Activated CD4-positive, alpha-beta T cell treated with anti-CD3 and anti-CD28 coated beads, Interleukin-2, amount 10 ng/mL, durations not matched to agents 24 days and 14 days (primary cell): ENCODE measurements at regions not wholly inside any gene's neighbourhood (a gene's known extent, or its start where the extent isn't known, plus 50 kb on each side); places are given as distances from the start of the nearest gene placed in this dataset.
A peak's percentile ranks its signal among the peaks of the same experiment; 100 is the strongest.

ENCODE experiments used
- DNase-seq: peaks from one replicate; pipeline ENCODE4 v3.0.0; 2022
- H3K27ac Mint-ChIP-seq: one replicate; pipeline ENCODE4 v1.8.0; 2022; ENCODE audit warnings: mild to moderate bottlenecking, mixed read lengths
- H3K27me3 Mint-ChIP-seq: one replicate; pipeline ENCODE4 v1.8.0; 2022; ENCODE audit warnings: mixed read lengths
- H3K36me3 Mint-ChIP-seq: one replicate; pipeline ENCODE4 v1.8.0; 2022; ENCODE audit warnings: low read depth, mild to moderate bottlenecking, mixed read lengths
- H3K4me1 Mint-ChIP-seq: one replicate; pipeline ENCODE4 v1.8.0; 2021; ENCODE audit warnings: mixed read lengths
- H3K4me3 Mint-ChIP-seq: one replicate; pipeline ENCODE4 v1.8.0; 2022; ENCODE audit warnings: mild to moderate bottlenecking, moderate library complexity, mixed read lengths
- H3K9me3 Mint-ChIP-seq: one replicate; pipeline ENCODE4 v1.8.0; 2021; ENCODE audit warnings: mixed read lengths
- intact Hi-C: fragments of 100-400 bp; cut with micrococcal nuclease; formaldehyde crosslinking; loops from one replicate; pipeline ENCODE4 v1.15.1; 2023

DNA sequence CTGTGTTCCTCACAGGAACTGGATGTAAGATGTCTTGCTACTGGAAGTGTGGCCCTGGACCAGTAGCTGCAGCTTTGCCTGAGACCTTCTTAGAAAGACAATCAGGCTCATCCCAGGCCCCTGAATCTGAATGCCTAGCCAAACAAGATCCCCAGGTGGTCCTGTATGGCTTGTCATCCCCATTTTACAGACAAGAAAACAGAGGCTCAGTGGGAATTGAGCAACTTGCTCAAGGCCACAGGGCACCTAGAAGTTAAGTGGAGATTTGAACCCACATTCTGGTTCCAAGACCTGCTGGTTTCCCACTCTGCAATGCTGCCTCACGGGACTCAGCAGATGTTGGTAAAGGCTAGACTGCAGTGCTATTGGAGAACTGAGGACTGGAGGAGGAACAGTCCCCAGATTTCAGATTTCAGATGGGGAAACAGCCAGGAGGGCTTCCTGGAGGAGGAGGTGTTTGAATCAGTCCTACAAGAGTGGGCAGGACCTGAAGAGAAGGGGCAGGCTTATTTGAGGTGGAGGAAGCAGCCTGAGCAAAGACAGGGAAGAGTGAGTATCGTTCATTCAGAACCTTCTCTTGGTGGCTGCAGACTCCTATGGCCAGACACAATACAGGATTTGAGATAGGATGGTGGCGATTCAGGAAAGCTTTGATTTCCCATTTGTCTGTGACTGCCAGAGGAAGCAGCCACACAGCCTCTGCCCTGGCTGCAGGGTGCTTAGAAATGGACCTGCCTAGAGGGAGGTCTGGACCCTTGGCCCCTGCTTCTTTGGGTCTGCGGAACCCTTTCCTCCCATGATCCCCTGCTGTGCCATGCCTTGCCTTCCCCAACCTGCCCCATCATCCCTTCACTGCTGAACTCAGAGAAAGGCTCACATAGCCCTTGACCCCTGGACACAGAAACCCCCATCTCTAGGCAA, 233.4 kb upstream of the NLRP1 start:
- Mint-ChIP-seq H3K4me1 (no peaks in the 10 kb centered on the region), H3K27ac (no peak overlapping the region), H3K27me3 (peaks cover 2% of the 10 kb centered on the region), H3K4me3 (no peak overlapping the region), H3K36me3 (no peaks in the 10 kb centered on the region), H3K9me3 (no peaks in the 10 kb centered on the region)
- intact Hi-C loops, result no loop called here
- no peak for DNase-seq

DNA sequence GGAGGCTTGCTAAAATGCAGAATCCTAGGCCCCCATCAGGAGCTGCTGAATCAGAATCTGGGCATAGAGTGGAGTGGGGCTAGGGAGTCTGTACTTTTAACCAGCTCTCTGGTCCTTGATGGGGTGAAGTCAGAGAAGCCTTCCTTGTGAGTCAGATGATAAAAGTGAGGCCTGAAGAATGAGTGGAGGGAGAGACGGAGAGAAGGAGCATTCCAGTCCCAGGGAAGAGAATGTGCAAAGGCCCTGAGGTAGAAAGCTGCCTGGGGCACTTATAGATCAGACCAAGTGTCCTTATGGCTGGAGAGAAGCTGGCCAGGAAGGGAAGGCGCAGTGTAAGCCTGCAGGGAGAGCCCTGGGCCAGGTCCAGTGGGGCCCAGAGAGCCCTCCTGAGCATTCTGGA, 235.1 kb upstream of the NLRP1 start:
- no peak for DNase-seq
- intact Hi-C loops, result no loop called here
- H3K27me3 Mint-ChIP-seq, result peaks cover 2% of the 10 kb centered on the region
- no peaks in the 10 kb centered on the region for H3K36me3 Mint-ChIP-seq
- no peak overlapping the region for H3K27ac Mint-ChIP-seq
- no peak overlapping the region for H3K4me3 Mint-ChIP-seq
- H3K9me3 Mint-ChIP-seq, result no peaks in the 10 kb centered on the region
- H3K4me1 Mint-ChIP-seq, result no peaks in the 10 kb centered on the region

DNA sequence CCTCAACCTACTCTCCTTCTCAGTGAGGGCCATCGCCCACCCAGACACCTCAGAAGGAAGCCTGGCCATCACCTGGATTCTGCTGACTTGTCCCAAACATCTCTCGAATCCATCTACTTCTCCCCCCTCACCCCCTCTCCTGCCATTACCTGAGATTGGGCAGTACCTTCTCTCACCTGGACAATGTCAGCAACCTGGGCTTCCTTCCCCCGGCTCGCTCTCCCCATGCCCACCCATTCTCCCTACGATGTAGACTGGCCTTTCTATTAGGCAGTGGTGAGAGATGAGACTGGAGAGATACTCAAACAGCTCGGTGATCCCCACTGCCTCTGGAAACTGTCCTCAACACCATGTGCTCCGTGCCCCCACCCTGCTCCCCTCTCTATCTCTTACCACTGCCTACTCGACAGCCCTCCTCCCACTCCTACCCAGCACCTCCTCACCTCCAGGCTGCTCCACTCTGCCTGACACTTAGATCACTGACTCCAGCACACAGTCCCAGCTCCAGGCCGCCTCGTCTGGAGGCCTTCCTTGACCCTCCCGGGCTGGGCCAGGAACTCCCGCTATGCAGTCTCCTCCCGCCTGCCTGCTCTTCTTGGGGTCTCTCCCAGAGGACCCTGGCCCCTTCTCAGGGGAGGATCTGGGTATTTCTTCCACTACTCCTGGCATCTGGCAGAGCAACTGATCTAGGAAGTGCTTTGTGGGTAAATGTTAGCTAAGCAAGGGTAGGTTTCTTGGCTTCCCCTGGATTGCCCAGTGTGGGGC, 235.8 kb upstream of the NLRP1 start:
- no peaks in the 10 kb centered on the region for H3K4me1 Mint-ChIP-seq
- no peak for DNase-seq
- no peak overlapping the region for H3K4me3 Mint-ChIP-seq
- intact Hi-C loops, result no loop called here
- H3K27ac Mint-ChIP-seq, result peak overlapping the region; percentile 35
- H3K36me3 Mint-ChIP-seq, result no peaks in the 10 kb centered on the region
- peaks cover 2% of the 10 kb centered on the region for H3K27me3 Mint-ChIP-seq
- H3K9me3 Mint-ChIP-seq, result no peaks in the 10 kb centered on the region

DNA sequence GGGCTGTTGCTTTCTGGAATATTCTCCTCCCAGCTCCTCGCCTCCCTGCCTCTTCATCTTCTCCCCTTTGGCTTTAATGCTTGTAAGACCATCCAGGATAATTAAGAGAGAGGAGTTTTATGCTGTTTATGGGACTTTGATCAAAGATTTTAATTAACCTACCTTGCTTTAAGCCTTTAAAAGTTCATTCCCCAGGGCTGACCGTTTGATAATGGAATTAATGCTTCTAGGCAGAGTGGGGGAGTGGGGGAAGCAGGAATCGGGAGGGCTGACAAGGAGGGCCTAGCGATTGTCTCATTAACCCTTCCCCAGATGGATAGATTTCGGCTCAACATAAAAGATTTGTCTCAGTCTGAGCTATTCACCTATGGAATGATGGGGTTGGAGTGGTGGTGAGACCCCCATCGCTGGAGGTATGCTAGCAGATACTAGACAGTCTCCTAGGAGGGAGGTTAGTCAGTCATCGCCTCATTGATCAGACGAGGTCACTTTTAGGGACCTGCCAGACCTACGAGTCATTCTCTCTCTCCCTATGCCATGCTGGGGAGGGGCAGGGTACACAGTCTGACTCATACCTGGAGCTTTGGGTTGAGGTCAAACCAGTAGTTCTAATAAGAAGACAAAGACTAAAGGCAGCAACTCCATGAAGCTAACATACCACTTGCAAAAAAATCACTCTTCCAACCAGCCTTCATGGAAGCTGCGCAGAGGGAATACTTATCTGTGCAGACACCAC, 236.6 kb upstream of the NLRP1 start:
- H3K4me1 Mint-ChIP-seq, result no peaks in the 10 kb centered on the region
- no peaks in the 10 kb centered on the region for H3K9me3 Mint-ChIP-seq
- H3K27ac Mint-ChIP-seq, result no peak overlapping the region
- no peak for DNase-seq
- no peaks in the 10 kb centered on the region for H3K36me3 Mint-ChIP-seq
- H3K27me3 Mint-ChIP-seq, result peaks cover 2% of the 10 kb centered on the region
- intact Hi-C loops, result no loop called here
- no peak overlapping the region for H3K4me3 Mint-ChIP-seq

DNA sequence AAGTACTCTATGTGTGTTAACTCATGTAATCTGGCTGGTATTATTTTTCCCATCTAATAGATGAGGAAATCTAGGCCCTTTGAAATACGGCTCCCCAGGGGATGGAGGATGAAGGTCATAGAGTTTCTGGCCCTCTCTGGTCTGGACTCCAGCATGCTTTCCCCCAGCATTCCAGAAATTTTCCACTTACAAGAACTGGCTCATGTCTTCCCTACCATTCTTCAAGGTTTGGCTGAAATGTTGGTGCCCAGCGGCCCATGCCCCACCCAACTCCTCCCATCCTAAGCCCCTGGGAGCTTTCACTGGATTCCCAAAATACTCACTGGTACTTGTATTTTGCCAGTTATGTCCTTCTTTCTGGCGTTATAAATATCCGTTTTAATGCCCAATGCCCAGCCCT, 237.5 kb upstream of the NLRP1 start:
- no peak overlapping the region for H3K4me3 Mint-ChIP-seq
- H3K36me3 Mint-ChIP-seq, result no peaks in the 10 kb centered on the region
- H3K4me1 Mint-ChIP-seq, result no peaks in the 10 kb centered on the region
- H3K27me3 Mint-ChIP-seq, result peaks cover 2% of the 10 kb centered on the region
- intact Hi-C loops, result no loop called here
- H3K9me3 Mint-ChIP-seq, result no peaks in the 10 kb centered on the region
- peak; percentile 23 for DNase-seq
- H3K27ac Mint-ChIP-seq, result no peak overlapping the region

DNA sequence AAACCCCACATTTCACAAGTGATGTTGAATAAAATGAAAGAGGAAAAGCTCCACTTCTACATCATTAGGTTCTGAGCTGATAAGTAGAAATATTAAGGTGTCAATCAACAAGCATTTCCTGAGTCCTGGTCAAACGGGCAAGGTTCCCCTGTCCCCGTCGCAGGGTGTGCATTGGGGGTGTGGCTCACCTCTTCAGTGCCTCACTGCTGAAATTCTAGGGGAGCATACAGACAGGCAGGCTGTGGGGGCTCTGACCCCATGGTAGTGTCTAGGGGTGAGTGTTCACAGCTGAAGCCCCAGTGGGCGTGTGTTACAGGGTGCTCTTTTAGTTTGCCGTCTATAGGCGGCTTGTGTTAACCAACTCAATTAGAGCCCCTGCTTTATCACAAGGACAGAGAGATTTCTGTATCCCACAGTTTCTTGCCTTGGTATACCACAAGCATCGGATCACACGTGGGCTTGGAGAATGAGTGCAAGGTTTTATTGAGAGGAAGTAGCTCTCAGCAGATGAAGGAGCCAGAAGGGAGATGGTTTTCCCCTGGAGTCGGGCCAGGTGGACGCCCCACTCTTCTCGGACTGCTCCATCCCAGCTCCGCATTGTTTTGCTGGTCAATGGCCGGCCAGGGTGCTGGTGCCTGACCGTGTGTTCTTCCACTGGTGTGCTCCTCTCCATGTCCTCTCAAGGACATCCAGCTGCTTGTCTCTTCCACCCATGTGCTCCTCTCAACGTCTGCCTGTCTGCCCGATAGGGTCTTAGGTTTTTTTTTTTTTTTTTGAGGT, 238.2 kb upstream of the NLRP1 start:
- intact Hi-C loops, result no loop called here
- H3K27me3 Mint-ChIP-seq, result peaks cover 2% of the 10 kb centered on the region
- peak; percentile 37 for DNase-seq
- no peaks in the 10 kb centered on the region for H3K4me1 Mint-ChIP-seq
- no peak overlapping the region for H3K27ac Mint-ChIP-seq
- no peak overlapping the region for H3K4me3 Mint-ChIP-seq
- no peaks in the 10 kb centered on the region for H3K9me3 Mint-ChIP-seq
- no peaks in the 10 kb centered on the region for H3K36me3 Mint-ChIP-seq

DNA sequence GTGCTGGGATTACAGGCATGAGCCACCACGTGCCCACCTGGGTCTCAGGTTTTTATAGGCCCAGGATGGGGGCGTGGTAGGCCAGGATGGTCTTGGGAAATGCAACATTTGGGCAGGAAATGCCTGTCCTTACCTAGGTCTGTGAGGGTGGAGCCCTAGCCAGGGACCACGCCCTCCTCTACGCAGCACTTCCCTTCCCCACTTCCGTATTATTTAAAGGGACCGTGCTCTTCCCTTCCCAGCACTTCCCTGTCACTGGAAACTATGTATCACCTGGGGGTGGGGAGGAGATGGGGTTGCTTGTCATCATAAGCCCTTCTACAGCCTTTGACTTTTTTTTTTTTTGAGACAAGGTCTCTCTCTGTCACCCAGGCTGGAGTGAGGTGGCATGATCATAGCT, 238.9 kb upstream of the NLRP1 start:
- no peak overlapping the region for H3K27ac Mint-ChIP-seq
- peak; percentile 43 for DNase-seq
- no peaks in the 10 kb centered on the region for H3K9me3 Mint-ChIP-seq
- no peak overlapping the region for H3K4me3 Mint-ChIP-seq
- intact Hi-C loops, result no loop called here
- no peaks in the 10 kb centered on the region for H3K4me1 Mint-ChIP-seq
- H3K27me3 Mint-ChIP-seq, result peaks cover 2% of the 10 kb centered on the region
- H3K36me3 Mint-ChIP-seq, result no peaks in the 10 kb centered on the region

DNA sequence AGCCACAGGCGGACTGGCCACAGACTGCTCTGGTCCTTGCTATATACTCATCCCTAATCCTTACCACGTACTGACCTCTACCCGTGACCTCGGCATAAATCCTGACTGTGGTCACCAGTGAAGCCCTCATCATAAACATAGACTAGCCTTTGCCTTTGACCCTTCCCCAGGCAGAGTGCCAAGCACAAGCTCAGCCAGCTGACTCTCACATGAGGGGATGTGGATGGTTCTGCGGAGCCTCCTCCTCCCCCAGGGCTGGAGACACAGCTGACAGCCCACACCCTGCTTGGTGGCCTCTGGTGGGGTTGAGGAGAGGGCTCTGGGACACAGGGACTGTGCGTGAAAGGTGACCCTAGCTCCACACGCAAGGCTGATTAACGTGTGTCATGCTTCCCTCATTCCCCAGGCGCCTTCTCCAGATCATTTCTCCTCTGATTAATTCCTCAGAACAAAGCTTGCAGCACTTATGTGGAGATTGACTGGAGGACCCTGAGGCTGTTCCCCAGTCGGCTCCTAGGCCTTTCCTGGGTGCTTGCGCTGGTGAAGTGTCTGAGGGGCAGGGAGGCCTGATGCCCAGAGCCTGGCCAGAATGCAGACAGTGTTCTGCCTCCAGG, 241.5 kb upstream of the NLRP1 start:
- no peaks in the 10 kb centered on the region for H3K9me3 Mint-ChIP-seq
- no peak overlapping the region for H3K27ac Mint-ChIP-seq
- H3K4me1 Mint-ChIP-seq, result no peaks in the 10 kb centered on the region
- DNase-seq, result peak; percentile 24
- H3K27me3 Mint-ChIP-seq, result peaks cover 4% of the 10 kb centered on the region
- intact Hi-C loops, result no loop called here
- H3K36me3 Mint-ChIP-seq, result no peaks in the 10 kb centered on the region
- H3K4me3 Mint-ChIP-seq, result no peak overlapping the region

DNA sequence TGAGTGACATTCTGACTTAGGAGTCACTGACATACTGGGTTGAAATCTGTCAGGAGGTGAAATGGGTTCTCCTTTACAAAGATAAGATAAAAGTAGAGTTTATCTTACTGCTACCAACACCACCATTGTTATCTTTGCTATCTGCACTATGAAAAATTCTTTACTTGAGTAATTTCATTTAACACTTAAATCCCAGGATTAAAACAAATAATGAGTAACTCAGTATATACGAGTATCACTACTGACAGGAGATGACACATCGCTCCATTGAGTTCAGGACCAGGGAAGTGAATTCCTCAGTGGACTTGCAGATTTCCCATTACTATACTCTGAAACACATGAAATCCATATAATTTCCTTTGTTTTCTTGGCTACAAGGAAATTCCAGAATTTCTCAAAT, 242.1 kb upstream of the NLRP1 start:
- Mint-ChIP-seq H3K4me3 (no peak overlapping the region), H3K27ac (no peak overlapping the region), H3K9me3 (no peaks in the 10 kb centered on the region), H3K4me1 (no peaks in the 10 kb centered on the region), H3K36me3 (no peaks in the 10 kb centered on the region), H3K27me3 (peaks cover 3% of the 10 kb centered on the region)
- intact Hi-C loops, result no loop called here
- no peak for DNase-seq

DNA sequence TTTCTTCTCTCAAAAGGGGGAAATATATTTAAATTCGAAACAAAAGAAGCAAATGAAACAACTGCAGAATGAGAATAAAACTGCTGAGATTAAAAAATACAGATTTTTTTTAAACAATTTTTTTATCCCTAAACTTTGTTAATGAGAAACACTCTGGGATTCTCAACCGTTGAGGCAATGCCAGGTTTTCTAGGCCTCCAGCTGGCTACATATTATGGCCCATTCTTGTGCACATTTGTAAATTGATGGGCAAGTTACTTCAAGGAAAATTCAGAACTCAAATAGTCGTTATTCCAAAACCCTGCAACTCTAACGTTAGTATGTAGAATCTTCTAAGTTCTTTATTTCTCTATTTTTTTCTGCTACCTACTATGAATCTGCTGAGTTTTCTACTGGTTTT, 239.3 kb upstream of the WSCD1 start:
- Mint-ChIP-seq H3K4me1 (peaks cover 4% of the 10 kb centered on the region), H3K27ac (no peak overlapping the region), H3K4me3 (no peak overlapping the region), H3K9me3 (no peaks in the 10 kb centered on the region), H3K27me3 (peaks cover 4% of the 10 kb centered on the region), H3K36me3 (no peaks in the 10 kb centered on the region)
- DNase-seq, result no peak
- intact Hi-C loops, result no loop called here

DNA sequence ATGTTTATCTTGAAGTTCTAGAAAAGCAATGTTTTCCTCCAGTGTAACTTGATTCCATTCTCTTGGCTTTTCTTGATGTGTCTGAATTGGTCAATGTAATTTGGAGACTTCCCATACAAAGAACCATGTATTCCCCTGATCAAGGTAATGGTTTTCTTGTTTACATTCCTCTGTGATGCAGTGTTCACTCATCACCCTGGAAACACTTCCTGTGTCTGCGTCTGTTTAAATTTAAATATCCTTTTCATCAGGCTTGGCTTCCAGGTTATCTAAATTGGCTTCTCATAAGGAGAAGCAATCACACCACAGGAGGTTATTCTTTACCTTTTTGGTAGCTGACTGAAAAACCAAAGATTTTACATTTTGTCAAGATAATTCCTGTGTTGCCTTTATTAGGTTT, 237.3 kb upstream of the WSCD1 start:
- intact Hi-C loops, result no loop called here
- Mint-ChIP-seq H3K4me1 (peaks cover 4% of the 10 kb centered on the region), H3K36me3 (no peaks in the 10 kb centered on the region), H3K27me3 (peaks cover 4% of the 10 kb centered on the region), H3K27ac (no peak overlapping the region), H3K9me3 (no peaks in the 10 kb centered on the region), H3K4me3 (no peak overlapping the region)
- no peak for DNase-seq

DNA sequence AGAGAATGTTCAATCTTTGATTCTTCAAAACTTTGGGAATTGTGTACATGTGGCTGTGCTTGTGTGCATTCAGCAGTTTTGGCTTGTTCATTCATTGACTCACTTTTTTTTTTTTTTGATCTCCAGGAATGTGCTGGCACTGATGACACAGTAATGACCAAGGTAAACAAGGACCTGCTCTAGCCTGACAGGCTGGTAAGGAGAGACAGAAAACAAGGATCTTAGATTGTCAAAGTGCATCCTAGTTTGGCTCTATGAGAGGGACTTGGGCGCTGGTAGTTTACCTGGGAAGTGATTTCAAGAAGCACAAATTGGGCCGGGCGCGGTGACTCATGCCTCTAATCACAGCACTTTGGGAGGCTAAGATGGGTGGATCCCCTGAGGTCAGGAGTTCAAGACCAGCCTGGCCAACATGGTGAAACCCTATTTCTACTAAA, 233.1 kb upstream of the WSCD1 start:
- H3K4me3 Mint-ChIP-seq, result no peak overlapping the region
- H3K27me3 Mint-ChIP-seq, result peaks cover under 1% of the 10 kb centered on the region
- peaks cover 4% of the 10 kb centered on the region for H3K4me1 Mint-ChIP-seq
- peak; percentile 27 for DNase-seq
- intact Hi-C loops, result no loop called here
- no peaks in the 10 kb centered on the region for H3K36me3 Mint-ChIP-seq
- no peak overlapping the region for H3K27ac Mint-ChIP-seq
- H3K9me3 Mint-ChIP-seq, result no peaks in the 10 kb centered on the region

DNA sequence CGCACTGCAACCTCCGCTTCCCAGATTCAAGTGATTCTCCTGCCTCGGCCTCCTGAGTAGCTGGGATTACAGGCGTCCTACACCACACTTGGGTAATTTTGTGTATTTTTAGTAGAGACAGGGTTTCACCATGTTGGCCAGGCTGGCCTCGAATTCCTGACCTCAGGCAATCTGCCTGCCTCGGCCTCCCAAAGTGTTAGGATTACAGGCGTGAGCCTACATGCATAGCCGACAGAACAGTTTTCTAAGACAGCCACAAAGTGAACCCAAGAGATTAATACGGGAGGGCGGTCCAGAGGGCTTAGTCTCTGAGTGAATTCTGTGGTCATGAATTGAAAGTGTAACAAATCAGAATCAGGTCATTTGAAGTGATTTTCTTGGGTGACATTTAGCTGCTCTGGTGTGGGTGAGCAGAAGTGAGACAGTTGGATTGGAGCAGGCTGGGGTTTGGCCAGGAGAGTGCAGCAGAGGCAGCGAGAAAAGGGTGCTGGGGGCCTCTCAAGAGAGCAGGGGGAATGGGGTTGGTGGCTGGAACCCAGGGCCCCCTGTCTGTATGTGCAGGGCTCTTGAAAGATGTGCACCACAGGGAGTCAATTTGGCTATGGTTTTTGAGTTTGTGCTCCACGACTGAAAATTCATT, 231.4 kb upstream of the WSCD1 start:
- no peaks in the 10 kb centered on the region for H3K36me3 Mint-ChIP-seq
- peak; percentile 52 for DNase-seq
- no peak overlapping the region for H3K27ac Mint-ChIP-seq
- H3K4me3 Mint-ChIP-seq, result no peak overlapping the region
- H3K27me3 Mint-ChIP-seq, result no peaks in the 10 kb centered on the region
- peaks cover 2% of the 10 kb centered on the region for H3K4me1 Mint-ChIP-seq
- intact Hi-C loops, result no loop called here
- no peaks in the 10 kb centered on the region for H3K9me3 Mint-ChIP-seq
